Middle frontal gyrus (tissue), 1 donor: ENCODE measurements at regions not wholly inside any gene's neighbourhood (a gene's known extent, or its start where the extent isn't known, plus 50 kb on each side); places are given as distances from the start of the nearest gene placed in this dataset.

ENCODE experiments used
- DNase-seq: peaks from one replicate; pipeline ENCODE4 v3.0.0-alpha.2; 2015; ENCODE audit warnings: low spot score; ENCODE audit errors: extremely low spot score

- no peak for DNase-seq
Measured at GRCh38 chr1:5717031-5717682, 275.1 kb downstream of the NPHP4 start.

- no peak for DNase-seq
Measured at GRCh38 chr1:5716126-5716525, 276.1 kb downstream of the NPHP4 start.

GRCh38 chr1:5713101-5714010, 278.9 kb downstream of the NPHP4 start:
- no peak for DNase-seq

GRCh38 chr1:5711956-5712645, 280.1 kb downstream of the NPHP4 start:
- no peak for DNase-seq

GRCh38 chr1:5711079-5711478, 281.1 kb downstream of the NPHP4 start:
- DNase-seq, result no peak

- no peak for DNase-seq
Measured at GRCh38 chr1:5709976-5710375, 282.2 kb downstream of the NPHP4 start.

GRCh38 chr1:5709461-5709975, 282.7 kb downstream of the NPHP4 start:
- no peak for DNase-seq

GRCh38 chr1:5708346-5709245, 283.6 kb downstream of the NPHP4 start:
- no peak for DNase-seq

GRCh38 chr1:5707566-5708345, 284.5 kb downstream of the NPHP4 start:
- no peak for DNase-seq

- DNase-seq, result no peak
Measured at GRCh38 chr1:5706239-5706638, 286.0 kb downstream of the NPHP4 start.

GRCh38 chr1:5705751-5706150, 286.5 kb downstream of the NPHP4 start:
- DNase-seq, result no peak

GRCh38 chr1:5704561-5705514, 287.4 kb downstream of the NPHP4 start:
- no peak for DNase-seq

GRCh38 chr1:5701642-5702041, 290.6 kb downstream of the NPHP4 start:
- no peak for DNase-seq

GRCh38 chr1:5693568-5693967, 298.7 kb downstream of the NPHP4 start:
- DNase-seq, result no peak

- DNase-seq, result no peak
Measured at GRCh38 chr1:5692664-5693063, 299.6 kb downstream of the NPHP4 start.

- no peak for DNase-seq
Measured at GRCh38 chr1:5691795-5692509, 300.3 kb downstream of the NPHP4 start.

- no peak for DNase-seq
Measured at GRCh38 chr1:5690898-5691297, 301.3 kb downstream of the NPHP4 start.

GRCh38 chr1:5690291-5690690, 301.9 kb downstream of the NPHP4 start:
- DNase-seq, result no peak
